ENCODE measurements at regions not wholly inside any gene's neighbourhood (a gene's known extent, or its start where the extent isn't known, plus 50 kb on each side); places are given as distances from the start of the nearest gene placed in this dataset.

DNA sequence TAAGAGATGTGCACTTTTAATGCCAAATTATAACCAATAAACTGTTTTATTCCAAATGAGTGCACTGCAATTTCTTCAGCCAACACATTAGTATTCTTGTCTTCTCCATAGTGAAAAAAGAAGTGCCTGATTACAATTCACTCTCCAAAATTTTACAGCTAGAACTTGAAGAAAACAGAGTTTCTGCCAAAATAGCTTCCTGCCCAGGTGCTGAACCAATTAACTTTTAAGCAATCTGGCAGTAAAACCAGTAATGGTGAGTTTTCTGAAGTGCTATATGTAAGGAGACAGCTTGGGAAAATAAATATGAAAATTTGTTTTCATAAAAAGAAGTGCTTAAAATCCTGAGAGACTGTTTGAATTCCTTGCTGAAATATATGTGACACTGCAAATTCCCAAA lies 266.0 kb upstream of the NT5E start:
- no peak for TF ChIP-seq POLR2A (IDR thresholded peaks at IDR 0.05; ENCODE audit: low read depth, low read length)
- no peak for DNase-seq (ENCODE audit: insufficient read length, low spot score)
- FAIRE-seq, result no peak

- FAIRE-seq (no peak), DNase-seq (ENCODE audit: insufficient read length, low spot score) (no peak)
- TF ChIP-seq POLR2A (IDR thresholded peaks at IDR 0.05; ENCODE audit: low read depth, low read length), result no peak
Measured at GRCh38 chr6:85172705-85173104, 277.2 kb upstream of the NT5E start.

- DNase-seq (ENCODE audit: insufficient read length, low spot score), result no peak
- no peak for FAIRE-seq
- no peak for TF ChIP-seq POLR2A (IDR thresholded peaks at IDR 0.05; ENCODE audit: low read depth, low read length)
Measured at GRCh38 chr6:85172161-85172560, 277.7 kb upstream of the NT5E start.

- FAIRE-seq, result no peak
- no peak for TF ChIP-seq POLR2A (IDR thresholded peaks at IDR 0.05; ENCODE audit: low read depth, low read length)
- no peak for DNase-seq (ENCODE audit: insufficient read length, low spot score)
Measured at GRCh38 chr6:85169189-85169588, 280.7 kb upstream of the NT5E start.

DNA sequence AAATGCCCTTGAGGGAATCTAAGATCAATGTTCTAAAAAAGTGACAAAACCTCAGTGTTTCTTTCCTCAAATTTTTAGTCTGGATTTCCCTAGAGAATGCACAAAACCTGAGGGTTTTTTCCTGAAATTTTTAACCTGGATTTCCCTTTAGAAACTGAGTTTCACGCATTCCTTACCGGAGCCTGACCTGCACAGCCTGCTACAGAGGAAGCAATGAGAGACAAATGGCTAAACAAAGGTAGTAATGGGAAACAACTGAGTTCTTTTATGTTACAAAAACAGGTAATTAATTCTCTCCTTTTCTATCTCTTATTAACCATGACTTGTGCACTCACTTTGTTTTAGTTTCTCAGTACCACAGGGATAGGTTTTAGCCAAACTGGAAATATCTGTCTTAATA lies 281.7 kb upstream of the NT5E start:
- no peak for FAIRE-seq
- TF ChIP-seq POLR2A (IDR thresholded peaks at IDR 0.05; ENCODE audit: low read depth, low read length), result no peak
- DNase-seq (ENCODE audit: insufficient read length, low spot score), result no peak

- TF ChIP-seq POLR2A (IDR thresholded peaks at IDR 0.05; ENCODE audit: low read depth, low read length), result no peak
- DNase-seq (ENCODE audit: insufficient read length, low spot score) (no peak), FAIRE-seq (no peak)
Measured at GRCh38 chr6:85166114-85166741, 283.7 kb upstream of the NT5E start.

DNA sequence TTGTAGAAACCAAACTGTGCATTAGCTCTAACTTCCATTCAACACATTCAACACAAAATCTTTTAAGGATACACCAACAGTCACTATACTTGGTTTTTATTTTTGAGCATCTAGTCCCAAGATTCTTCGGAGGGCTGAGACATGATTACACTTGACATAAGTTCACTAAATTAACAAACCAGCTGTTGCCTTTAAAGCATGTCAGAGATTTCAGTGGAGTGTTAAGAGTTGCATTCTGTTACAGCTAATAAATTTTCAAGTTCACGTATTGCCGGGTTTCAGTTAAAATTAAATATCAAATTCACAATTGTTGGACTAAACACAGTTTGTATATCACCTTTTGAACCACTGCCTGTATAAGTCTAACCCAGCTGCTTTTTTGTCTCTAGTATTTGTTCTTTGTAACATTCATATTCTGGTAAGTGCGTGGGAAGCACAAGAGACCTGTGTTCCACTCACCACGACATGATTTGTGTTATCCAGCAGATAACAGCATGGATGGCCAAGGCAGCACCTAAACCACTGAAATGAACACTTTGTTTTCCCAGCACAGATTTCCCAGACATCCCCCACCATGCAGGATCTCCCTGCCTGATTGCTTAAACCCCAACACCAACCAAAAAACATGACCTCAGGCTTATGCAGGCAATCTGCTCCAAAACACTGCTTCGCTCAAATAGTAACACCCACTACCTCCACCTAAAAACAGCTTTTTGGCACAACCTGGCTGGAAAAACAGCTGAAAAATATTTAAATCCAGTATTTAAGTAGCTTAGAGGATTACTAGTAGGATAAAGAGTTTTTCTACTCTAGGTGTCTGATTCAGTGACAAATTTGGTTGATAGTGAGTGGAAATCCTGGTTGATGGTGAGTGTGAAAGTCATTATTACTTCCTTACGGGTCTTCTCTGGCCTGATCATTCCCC lies 286.5 kb upstream of the NT5E start:
- DNase-seq (ENCODE audit: insufficient read length, low spot score) (no peak), FAIRE-seq (no peak)
- TF ChIP-seq POLR2A (IDR thresholded peaks at IDR 0.05; ENCODE audit: low read depth, low read length), result no peak

- TF ChIP-seq POLR2A (IDR thresholded peaks at IDR 0.05; ENCODE audit: low read depth, low read length), result no peak
- FAIRE-seq (no peak), DNase-seq (ENCODE audit: insufficient read length, low spot score) (no peak)
Measured at GRCh38 chr6:85157311-85157710, 292.6 kb upstream of the NT5E start.

DNA sequence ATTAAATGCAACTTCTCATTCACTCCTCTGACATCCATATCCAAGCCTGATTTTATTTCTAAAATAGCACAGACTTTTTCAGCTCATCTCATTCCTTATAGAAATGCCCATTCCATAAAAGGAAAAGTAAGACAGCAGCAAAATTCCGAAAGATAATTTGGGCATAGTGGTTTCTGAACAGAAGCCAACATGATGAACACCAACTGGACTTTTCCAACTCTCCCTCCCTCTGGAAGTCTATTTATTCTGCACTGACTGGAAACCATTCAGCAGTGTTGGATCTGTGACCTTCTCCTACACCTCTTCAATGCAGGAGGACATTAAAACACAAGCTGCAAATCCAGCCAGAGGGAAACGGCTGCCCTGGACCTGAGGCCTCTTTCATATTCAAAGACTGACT lies 306.2 kb upstream of the NT5E start:
- no peak for DNase-seq (ENCODE audit: insufficient read length, low spot score)
- FAIRE-seq, result no peak
- TF ChIP-seq POLR2A (IDR thresholded peaks at IDR 0.05; ENCODE audit: low read depth, low read length), result no peak

DNA sequence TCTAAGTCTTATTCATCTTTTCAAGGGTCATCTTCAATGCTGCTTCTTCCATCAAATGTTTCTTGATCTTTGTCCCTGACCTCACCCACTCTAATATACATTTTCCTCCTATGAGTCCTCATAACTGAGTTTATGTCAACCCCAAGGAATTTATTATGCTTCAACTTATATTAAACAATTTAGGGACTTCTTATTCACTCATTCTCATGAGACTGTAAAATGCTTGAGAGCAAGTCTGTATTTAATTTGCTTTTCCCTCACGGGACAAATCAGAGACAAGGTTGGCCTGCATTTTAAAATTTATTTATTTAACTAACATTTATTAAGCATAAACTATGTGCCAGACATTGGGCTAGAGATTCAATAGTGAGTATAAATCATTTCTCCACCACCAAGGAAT lies 312.0 kb upstream of the NT5E start:
- no peak for DNase-seq (ENCODE audit: insufficient read length, low spot score)
- FAIRE-seq, result no peak
- no peak for TF ChIP-seq POLR2A (IDR thresholded peaks at IDR 0.05; ENCODE audit: low read depth, low read length)

- no peak for FAIRE-seq
- no peak for DNase-seq (ENCODE audit: insufficient read length, low spot score)
- TF ChIP-seq POLR2A (IDR thresholded peaks at IDR 0.05; ENCODE audit: low read depth, low read length), result no peak
Measured at GRCh38 chr6:85136310-85136709, 313.6 kb upstream of the NT5E start.

DNA sequence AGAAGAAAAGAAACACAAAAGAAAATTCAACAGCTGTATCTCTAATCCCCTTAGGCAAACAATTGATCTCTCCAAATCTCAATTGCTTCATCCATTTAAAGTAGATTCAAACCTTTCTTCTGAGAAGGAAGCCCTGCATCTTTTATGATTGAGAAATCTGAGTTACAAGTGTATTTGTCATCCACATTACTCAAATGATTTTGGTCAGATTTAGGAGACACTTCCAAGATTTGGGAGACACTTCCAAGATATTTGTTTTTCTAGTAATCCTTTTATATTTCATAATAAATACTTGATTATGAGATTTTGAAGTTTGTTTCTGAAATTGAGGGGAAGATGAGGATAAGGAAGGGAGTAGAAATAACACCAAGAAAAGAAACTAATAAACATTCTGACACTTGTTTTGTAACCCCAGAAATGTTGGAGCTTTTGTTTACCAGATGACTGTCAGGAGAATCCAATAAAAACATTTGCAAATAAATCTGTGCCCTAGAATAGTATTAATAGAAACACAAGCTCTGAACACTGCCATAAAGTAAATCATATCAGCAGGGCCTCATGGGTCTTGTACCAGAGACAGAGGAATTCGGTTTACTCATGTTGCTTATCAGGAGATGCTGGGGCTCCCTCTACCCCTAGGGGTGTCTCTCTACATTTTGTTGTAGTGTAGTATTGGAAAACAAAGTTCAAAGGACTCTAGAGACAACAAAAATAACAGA lies 314.3 kb upstream of the NT5E start:
- no peak for FAIRE-seq
- DNase-seq (ENCODE audit: insufficient read length, low spot score), result no peak
- no peak for TF ChIP-seq POLR2A (IDR thresholded peaks at IDR 0.05; ENCODE audit: low read depth, low read length)

DNA sequence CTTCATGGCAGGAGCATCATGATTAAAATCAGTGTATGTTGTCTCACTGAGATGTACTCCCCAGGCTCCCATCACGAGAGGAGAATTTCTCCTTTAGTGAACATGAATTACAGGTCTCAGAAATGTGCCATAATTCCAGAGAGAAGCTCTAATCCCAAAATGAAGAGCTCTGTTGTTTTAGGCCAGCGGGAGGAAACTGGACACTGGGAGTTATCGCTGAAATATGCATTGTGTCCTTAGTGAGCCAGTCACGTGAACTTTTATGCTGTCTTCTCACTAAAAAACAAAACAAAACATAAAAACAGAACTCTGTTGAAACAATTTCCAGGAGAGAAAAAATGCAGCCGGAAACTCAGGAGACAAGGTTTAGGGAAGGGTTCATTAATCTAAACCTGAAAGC lies 315.7 kb upstream of the NT5E start:
- no peak for TF ChIP-seq POLR2A (IDR thresholded peaks at IDR 0.05; ENCODE audit: low read depth, low read length)
- no peak for DNase-seq (ENCODE audit: insufficient read length, low spot score)
- no peak for FAIRE-seq

DNA sequence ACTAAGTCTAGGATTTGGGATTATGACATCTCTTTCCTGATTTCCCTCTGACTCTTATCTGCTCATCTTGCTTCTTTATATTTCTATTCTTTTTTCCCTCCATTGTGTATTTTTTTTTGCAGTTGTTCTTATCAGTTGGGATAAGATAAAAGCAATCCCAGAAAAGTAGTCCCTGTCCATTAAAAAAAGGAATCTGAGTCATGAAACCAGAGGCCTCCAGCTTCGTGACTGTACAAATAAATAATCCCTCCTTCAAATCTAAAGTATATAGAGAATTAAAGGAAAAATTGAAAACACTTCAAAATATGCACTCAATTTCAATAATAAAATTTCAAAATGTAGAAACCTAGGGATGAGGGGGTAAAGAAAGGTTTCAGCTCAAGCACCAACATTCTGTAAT lies 317.8 kb upstream of the NT5E start:
- DNase-seq (ENCODE audit: insufficient read length, low spot score), result no peak
- no peak for FAIRE-seq

More for the DNA sequence above, 317.8 kb upstream of the NT5E start:
- no peak for TF ChIP-seq POLR2A (IDR thresholded peaks at IDR 0.05; ENCODE audit: low read depth, low read length)

Measured in H54 (cell line).